CD4-positive, alpha-beta T cell (primary cell): ENCODE measurements at regions not wholly inside any gene's neighbourhood (a gene's known extent, or its start where the extent isn't known, plus 50 kb on each side); places are given as distances from the start of the nearest gene placed in this dataset.

Experiments used
- ATAC-seq: fragments of 200-7000 bp; cut with Tn5 transposase; one replicate; pipeline ENCODE4 v1.10.0; 2022; ENCODE audit warnings: mild to moderate bottlenecking; ENCODE audit not compliant: poor library complexity
- CTCF ChIA-PET: fragments of 350-600 bp; sonication (Branson Sonifier 250); formaldehyde crosslinking; loops from one replicate; lab custom pipeline; 2021; ENCODE audit warnings: antibody characterized with exemption, inconsistent platforms; lab: Charles Lee
- POLR2A ChIA-PET: fragments of 350-600 bp; sonication (Branson Sonifier 250); formaldehyde crosslinking; loops from one replicate; lab custom pipeline; 2021; ENCODE audit warnings: antibody characterized with exemption, inconsistent platforms; lab: Charles Lee
- DNase-seq, 14 experiments: peaks; one replicate each; pipeline ENCODE4 v3.0.0-alpha.2; 2013 to 2020; ENCODE audit warnings: mixed read lengths in 2 of 14
- H3K27ac ChIP-seq, 2 donors: one replicate each; pipeline versions ENCODE4 v1.5.1 to v1.7.0; 2013; ENCODE audit warnings: low read length in 2 of 2, low read depth in 1 of 2, mild to moderate bottlenecking in 1 of 2
- H3K27me3 ChIP-seq, 2 experiments: 1 replicate in 1 of 2; 2 replicates in 1 of 2; pipeline versions ENCODE4 v1.6.1 to v1.7.0; 2013; ENCODE audit warnings: low read length in 2 of 2, control low read depth in 1 of 2, mild to moderate bottlenecking in 1 of 2, moderate library complexity in 1 of 2; ENCODE audit not compliant: insufficient read depth in 2 of 2, control insufficient read depth in 1 of 2
- H3K36me3 ChIP-seq: one replicate; pipeline ENCODE4 v1.6.1; 2013; ENCODE audit warnings: low read length, control low read depth; ENCODE audit not compliant: insufficient read depth
- H3K4me1 ChIP-seq: one replicate; pipeline ENCODE4 v1.6.1; 2013; ENCODE audit warnings: low read length, control low read depth; ENCODE audit not compliant: insufficient read depth
- H3K4me3 ChIP-seq: one replicate; pipeline ENCODE4 v1.5.1; 2013; ENCODE audit warnings: mild to moderate bottlenecking, low read length, moderate library complexity
- H3K9me3 ChIP-seq, 2 experiments: 1 replicate in 1 of 2; 2 replicates in 1 of 2; pipeline versions ENCODE4 v1.6.1 to v1.7.0; 2013; ENCODE audit warnings: low read length in 2 of 2, mild to moderate bottlenecking in 2 of 2, control low read depth in 1 of 2, moderate library complexity in 1 of 2; ENCODE audit not compliant: control insufficient read depth in 1 of 2, insufficient read depth in 1 of 2
- H3K27ac Mint-ChIP-seq: one replicate; pipeline ENCODE4 v1.8.0; 2020; ENCODE audit warnings: mixed read lengths
- H3K27me3 Mint-ChIP-seq: one replicate; pipeline ENCODE4 v1.8.0; 2021; ENCODE audit warnings: mixed read lengths
- H3K36me3 Mint-ChIP-seq: one replicate; pipeline ENCODE4 v1.8.0; 2021; ENCODE audit warnings: low read depth, mixed read lengths
- H3K4me1 Mint-ChIP-seq: one replicate; pipeline ENCODE4 v1.8.0; 2021; ENCODE audit warnings: low read depth, mixed read lengths
- H3K4me3 Mint-ChIP-seq: one replicate; pipeline ENCODE4 v1.8.0; 2020; ENCODE audit warnings: mild to moderate bottlenecking, mixed read lengths
- H3K9me3 Mint-ChIP-seq: one replicate; pipeline ENCODE4 v1.8.0; 2020; ENCODE audit warnings: mixed read lengths
- intact Hi-C, 2 experiments: fragments of 100-400 bp; cut with DNase I in 1 of 2; cut with micrococcal nuclease in 1 of 2; formaldehyde crosslinking; loops; one replicate each; pipeline versions ENCODE4 v1.15.1 to v1.9.0; 2023 to 2025; cut with DNase I, micrococcal nuclease
- TF ChIP-seq, protein P1 (sequence below): fragments of 200-600 bp; IDR thresholded peaks from one replicate; pipeline ENCODE4 v1.8.0; 2022; ENCODE audit warnings: antibody characterized with exemption, mild to moderate bottlenecking

DNA sequence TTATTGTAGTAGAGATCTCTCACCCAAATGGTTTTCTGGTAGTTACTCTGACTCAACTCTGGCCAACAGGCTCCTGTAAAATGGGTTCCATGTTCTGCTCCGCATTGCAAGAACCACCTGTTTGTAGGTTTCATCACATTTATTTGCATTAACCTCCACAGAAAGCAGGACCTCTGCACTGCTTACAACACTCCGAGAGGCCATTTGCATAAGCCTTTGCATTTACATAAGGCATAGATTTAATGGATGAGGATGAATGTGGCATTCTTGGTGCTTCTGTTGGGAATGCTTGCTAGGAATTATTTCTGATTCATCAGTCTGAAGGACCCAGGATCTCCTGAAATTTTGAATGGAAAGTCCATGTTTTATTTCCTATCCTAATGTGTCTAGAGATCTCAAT is 320.1 kb downstream of the ZNF621 start:
- ATAC-seq = no peak
- peaks cover 7% of the 10 kb centered on the region for H3K27me3 Mint-ChIP-seq
- POLR2A ChIA-PET = no interaction called here
- CTCF ChIA-PET = no interaction called here
- no peak overlapping the region for H3K4me3 Mint-ChIP-seq
- TF ChIP-seq, protein P1, sequence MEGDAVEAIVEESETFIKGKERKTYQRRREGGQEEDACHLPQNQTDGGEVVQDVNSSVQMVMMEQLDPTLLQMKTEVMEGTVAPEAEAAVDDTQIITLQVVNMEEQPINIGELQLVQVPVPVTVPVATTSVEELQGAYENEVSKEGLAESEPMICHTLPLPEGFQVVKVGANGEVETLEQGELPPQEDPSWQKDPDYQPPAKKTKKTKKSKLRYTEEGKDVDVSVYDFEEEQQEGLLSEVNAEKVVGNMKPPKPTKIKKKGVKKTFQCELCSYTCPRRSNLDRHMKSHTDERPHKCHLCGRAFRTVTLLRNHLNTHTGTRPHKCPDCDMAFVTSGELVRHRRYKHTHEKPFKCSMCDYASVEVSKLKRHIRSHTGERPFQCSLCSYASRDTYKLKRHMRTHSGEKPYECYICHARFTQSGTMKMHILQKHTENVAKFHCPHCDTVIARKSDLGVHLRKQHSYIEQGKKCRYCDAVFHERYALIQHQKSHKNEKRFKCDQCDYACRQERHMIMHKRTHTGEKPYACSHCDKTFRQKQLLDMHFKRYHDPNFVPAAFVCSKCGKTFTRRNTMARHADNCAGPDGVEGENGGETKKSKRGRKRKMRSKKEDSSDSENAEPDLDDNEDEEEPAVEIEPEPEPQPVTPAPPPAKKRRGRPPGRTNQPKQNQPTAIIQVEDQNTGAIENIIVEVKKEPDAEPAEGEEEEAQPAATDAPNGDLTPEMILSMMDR = no peak
- intact Hi-C loops = no loop called here
- DNase-seq = no peak
- no peaks in the 10 kb centered on the region for H3K4me1 Mint-ChIP-seq
- H3K4me3 ChIP-seq = no peak overlapping the region
- no peaks in the 10 kb centered on the region for H3K9me3 Mint-ChIP-seq
- no peak overlapping the region for H3K27ac ChIP-seq
- no peaks in the 10 kb centered on the region for H3K9me3 ChIP-seq
- H3K27ac Mint-ChIP-seq = no peak overlapping the region
- no peaks in the 10 kb centered on the region for H3K27me3 ChIP-seq
- H3K4me1 ChIP-seq = no peaks in the 10 kb centered on the region
- H3K36me3 Mint-ChIP-seq = no peaks in the 10 kb centered on the region
- H3K36me3 ChIP-seq = no peaks in the 10 kb centered on the region

DNA sequence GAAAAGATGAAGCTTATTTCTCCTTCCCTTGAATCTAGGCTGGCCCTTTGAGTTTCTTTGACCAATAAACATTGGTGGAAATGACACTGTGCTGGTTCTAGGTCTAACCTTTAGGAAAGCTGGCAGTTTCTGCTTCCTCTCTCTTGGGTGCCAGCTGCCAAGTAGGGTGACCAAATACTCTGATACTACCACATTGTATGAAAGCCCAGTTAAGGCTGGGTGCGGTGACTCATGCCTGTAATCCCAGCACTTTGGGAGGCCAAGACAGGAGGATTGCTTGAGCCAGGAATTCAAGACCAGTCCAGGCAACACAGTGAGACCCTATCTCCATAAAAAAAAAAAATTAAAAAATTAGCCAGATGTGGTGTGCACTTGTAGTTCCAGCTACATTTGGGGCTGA is 320.7 kb downstream of the ZNF621 start:
- Mint-ChIP-seq H3K27ac (no peak overlapping the region), H3K4me1 (no peaks in the 10 kb centered on the region), H3K9me3 (no peaks in the 10 kb centered on the region), H3K4me3 (no peak overlapping the region), H3K27me3 (peaks cover 7% of the 10 kb centered on the region), H3K36me3 (no peaks in the 10 kb centered on the region)
- POLR2A ChIA-PET = no interaction called here
- DNase-seq (no peak), ATAC-seq (no peak)
- no peak overlapping the region for H3K4me3 ChIP-seq
- TF ChIP-seq, protein P1 = no peak
- intact Hi-C loops = no loop called here
- H3K36me3 ChIP-seq = no peaks in the 10 kb centered on the region
- no peaks in the 10 kb centered on the region for H3K9me3 ChIP-seq
- H3K27me3 ChIP-seq = no peaks in the 10 kb centered on the region
- CTCF ChIA-PET = no interaction called here
- no peak overlapping the region for H3K27ac ChIP-seq
- no peaks in the 10 kb centered on the region for H3K4me1 ChIP-seq

DNA sequence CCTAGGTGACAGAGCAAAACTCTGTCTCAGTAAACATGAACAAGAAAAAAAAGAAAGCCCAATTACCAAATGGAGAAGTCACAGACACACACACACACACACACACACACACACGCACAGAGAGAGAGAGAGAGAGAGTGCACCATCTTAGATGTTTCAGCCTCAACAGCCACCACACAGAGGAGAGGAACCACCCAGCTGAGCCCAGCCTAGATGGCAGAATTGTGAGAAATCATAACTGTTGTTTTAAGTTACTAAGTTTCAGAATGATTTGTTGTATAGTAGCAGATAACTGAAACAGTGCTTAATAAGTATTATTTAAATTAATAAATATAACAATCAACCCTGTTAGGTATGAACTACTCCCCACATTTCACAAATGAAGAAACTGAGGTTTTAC is 321.2 kb downstream of the ZNF621 start:
- TF ChIP-seq, protein P1 = no peak
- H3K4me3 Mint-ChIP-seq = no peak overlapping the region
- DNase-seq (no peak), ATAC-seq (no peak)
- ChIA-PET POLR2A (no interaction called here), CTCF (no interaction called here)
- no peaks in the 10 kb centered on the region for H3K4me1 Mint-ChIP-seq
- Histone ChIP-seq H3K4me1 (no peaks in the 10 kb centered on the region), H3K36me3 (no peaks in the 10 kb centered on the region), H3K9me3 (no peaks in the 10 kb centered on the region), H3K27me3 (no peaks in the 10 kb centered on the region), H3K27ac (no peak overlapping the region), H3K4me3 (no peak overlapping the region)
- intact Hi-C loops = no loop called here
- H3K27me3 Mint-ChIP-seq = peaks cover 7% of the 10 kb centered on the region
- no peak overlapping the region for H3K27ac Mint-ChIP-seq
- no peaks in the 10 kb centered on the region for H3K36me3 Mint-ChIP-seq
- H3K9me3 Mint-ChIP-seq = no peaks in the 10 kb centered on the region
